ENCODE measurements at regions not wholly inside any gene's neighbourhood (a gene's known extent, or its start where the extent isn't known, plus 50 kb on each side); places are given as distances from the start of the nearest gene placed in this dataset.

DNA sequence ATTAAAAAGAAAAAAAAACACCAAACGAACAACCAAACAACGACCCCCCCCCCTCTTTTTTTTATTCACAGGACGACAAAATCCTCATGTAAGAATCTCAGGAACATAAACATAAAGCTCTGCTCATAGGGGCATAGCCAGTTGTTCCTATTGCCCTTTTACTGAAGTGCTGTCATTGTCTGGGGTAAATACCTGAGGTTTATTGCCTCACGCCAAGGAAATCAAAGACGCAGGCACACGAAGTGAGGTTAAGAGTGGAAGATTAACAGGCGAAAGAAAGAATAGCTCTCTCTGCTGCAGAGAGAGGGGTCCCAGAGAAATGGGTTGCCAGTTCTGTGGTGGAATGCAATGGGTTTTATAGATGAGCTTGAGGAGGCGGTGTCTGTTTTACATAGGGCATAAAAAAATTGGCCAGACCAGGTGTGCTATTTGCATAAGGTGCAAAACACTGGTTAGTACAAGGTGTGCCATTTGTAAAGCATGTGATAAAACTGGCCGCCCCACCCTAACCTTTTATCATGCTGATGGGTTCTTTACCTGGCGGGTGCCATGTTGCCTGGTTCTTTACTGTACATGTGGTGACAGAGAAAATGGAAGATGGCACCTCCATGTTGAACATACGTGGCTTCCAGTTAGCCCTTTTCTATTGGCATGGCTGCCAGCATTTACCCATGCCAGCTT is 257.6 kb upstream of the ZPLD1 start (continued):
- TF ChIP-seq YY1 (IDR thresholded peaks at IDR 0.05; ENCODE audit: low read depth, low read length) (no peak), PAX8 (IDR thresholded peaks at IDR 0.05) (no peak), ZNF207 (IDR thresholded peaks at IDR 0.05; ENCODE audit: borderline replicate concordance) (no peak), TCF7 (IDR thresholded peaks at IDR 0.05; ENCODE audit: borderline replicate concordance) (no peak), SREBF2 (IDR thresholded peaks at IDR 0.05; ENCODE audit: low read length) (no peak), SUZ12 (IDR thresholded peaks at IDR 0.05; ENCODE audit: unreplicated experiment) (no peak)
- TF ChIP-seq, protein P1, sequence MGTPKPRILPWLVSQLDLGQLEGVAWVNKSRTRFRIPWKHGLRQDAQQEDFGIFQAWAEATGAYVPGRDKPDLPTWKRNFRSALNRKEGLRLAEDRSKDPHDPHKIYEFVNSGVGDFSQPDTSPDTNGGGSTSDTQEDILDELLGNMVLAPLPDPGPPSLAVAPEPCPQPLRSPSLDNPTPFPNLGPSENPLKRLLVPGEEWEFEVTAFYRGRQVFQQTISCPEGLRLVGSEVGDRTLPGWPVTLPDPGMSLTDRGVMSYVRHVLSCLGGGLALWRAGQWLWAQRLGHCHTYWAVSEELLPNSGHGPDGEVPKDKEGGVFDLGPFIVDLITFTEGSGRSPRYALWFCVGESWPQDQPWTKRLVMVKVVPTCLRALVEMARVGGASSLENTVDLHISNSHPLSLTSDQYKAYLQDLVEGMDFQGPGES (IDR thresholded peaks at IDR 0.05), result no peak
- TF ChIP-seq, protein P2, sequence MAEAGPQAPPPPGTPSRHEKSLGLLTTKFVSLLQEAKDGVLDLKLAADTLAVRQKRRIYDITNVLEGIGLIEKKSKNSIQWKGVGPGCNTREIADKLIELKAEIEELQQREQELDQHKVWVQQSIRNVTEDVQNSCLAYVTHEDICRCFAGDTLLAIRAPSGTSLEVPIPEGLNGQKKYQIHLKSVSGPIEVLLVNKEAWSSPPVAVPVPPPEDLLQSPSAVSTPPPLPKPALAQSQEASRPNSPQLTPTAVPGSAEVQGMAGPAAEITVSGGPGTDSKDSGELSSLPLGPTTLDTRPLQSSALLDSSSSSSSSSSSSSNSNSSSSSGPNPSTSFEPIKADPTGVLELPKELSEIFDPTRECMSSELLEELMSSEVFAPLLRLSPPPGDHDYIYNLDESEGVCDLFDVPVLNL (IDR thresholded peaks at IDR 0.05; ENCODE audit: low read depth, low read length), result no peak
- TF ChIP-seq, protein P3, sequence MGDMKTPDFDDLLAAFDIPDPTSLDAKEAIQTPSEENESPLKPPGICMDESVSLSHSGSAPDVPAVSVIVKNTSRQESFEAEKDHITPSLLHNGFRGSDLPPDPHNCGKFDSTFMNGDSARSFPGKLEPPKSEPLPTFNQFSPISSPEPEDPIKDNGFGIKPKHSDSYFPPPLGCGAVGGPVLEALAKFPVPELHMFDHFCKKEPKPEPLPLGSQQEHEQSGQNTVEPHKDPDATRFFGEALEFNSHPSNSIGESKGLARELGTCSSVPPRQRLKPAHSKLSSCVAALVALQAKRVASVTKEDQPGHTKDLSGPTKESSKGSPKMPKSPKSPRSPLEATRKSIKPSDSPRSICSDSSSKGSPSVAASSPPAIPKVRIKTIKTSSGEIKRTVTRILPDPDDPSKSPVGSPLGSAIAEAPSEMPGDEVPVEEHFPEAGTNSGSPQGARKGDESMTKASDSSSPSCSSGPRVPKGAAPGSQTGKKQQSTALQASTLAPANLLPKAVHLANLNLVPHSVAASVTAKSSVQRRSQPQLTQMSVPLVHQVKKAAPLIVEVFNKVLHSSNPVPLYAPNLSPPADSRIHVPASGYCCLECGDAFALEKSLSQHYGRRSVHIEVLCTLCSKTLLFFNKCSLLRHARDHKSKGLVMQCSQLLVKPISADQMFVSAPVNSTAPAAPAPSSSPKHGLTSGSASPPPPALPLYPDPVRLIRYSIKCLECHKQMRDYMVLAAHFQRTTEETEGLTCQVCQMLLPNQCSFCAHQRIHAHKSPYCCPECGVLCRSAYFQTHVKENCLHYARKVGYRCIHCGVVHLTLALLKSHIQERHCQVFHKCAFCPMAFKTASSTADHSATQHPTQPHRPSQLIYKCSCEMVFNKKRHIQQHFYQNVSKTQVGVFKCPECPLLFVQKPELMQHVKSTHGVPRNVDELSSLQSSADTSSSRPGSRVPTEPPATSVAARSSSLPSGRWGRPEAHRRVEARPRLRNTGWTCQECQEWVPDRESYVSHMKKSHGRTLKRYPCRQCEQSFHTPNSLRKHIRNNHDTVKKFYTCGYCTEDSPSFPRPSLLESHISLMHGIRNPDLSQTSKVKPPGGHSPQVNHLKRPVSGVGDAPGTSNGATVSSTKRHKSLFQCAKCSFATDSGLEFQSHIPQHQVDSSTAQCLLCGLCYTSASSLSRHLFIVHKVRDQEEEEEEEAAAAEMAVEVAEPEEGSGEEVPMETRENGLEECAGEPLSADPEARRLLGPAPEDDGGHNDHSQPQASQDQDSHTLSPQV (IDR thresholded peaks at IDR 0.05), result no peak
